ENCODE measurements at regions not wholly inside any gene's neighbourhood (a gene's known extent, or its start where the extent isn't known, plus 50 kb on each side); places are given as distances from the start of the nearest gene placed in this dataset.

DNA sequence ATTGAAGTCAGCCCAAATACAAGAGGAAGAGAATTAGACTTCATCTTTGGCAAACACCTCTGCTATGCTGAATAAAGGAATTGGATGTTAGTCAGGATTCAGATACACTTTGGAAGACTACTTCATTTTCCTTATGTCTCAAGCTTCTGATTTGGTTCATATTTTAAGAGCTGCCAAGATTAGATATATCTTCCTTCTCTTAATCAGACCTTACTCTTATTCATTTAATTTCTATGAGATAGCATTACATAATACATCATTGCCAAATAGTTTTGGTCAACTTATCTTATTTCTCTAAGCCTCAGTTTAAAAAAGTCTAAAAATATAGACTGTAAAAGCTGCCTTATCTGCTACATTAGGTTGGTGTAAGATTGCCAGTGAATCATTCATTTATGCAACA, 330.6 kb upstream of the NAV3 start:
- DNase-seq = no peak
- H3K27me3 ChIP-seq (replicated peaks in 1 of 4; ENCODE audit: control extremely low read depth in 1 of 4, control insufficient read depth in 3 of 4, insufficient read depth in 4 of 4, low read length in 3 of 4) = no peaks in the 10 kb centered on the region
- no peak overlapping the region for H2AFZ ChIP-seq (ENCODE audit: insufficient read depth, low read depth, low read length, poor library complexity, severe bottlenecking)
- intact Hi-C loops (cut with micrococcal nuclease) = no loop called here
- no peaks in the 10 kb centered on the region for H3K36me3 ChIP-seq (replicated peaks in 1 of 2; ENCODE audit: control extremely low read depth in 1 of 2, control insufficient read depth in 1 of 2, extremely low read depth in 1 of 2, insufficient read depth in 2 of 2, low read length in 1 of 2)
- Mint-ChIP-seq H3K9me3 (ENCODE audit: insufficient read depth) (no peaks in the 10 kb centered on the region), H3K4me3 (no peak overlapping the region), H3K4me1 (no peaks in the 10 kb centered on the region), H3K27me3 (no peaks in the 10 kb centered on the region), H3K27ac (no peak overlapping the region)
- no peak overlapping the region for H3K27ac ChIP-seq (ENCODE audit: low read length in 2 of 2)
- ChIA-PET CTCF (no interaction called here), POLR2A (no interaction called here)
- TF ChIP-seq, protein P1, sequence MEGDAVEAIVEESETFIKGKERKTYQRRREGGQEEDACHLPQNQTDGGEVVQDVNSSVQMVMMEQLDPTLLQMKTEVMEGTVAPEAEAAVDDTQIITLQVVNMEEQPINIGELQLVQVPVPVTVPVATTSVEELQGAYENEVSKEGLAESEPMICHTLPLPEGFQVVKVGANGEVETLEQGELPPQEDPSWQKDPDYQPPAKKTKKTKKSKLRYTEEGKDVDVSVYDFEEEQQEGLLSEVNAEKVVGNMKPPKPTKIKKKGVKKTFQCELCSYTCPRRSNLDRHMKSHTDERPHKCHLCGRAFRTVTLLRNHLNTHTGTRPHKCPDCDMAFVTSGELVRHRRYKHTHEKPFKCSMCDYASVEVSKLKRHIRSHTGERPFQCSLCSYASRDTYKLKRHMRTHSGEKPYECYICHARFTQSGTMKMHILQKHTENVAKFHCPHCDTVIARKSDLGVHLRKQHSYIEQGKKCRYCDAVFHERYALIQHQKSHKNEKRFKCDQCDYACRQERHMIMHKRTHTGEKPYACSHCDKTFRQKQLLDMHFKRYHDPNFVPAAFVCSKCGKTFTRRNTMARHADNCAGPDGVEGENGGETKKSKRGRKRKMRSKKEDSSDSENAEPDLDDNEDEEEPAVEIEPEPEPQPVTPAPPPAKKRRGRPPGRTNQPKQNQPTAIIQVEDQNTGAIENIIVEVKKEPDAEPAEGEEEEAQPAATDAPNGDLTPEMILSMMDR (IDR thresholded peaks at IDR 0.05) = no peak
- TF ChIP-seq EZH2 (IDR thresholded peaks at IDR 0.05; ENCODE audit: borderline replicate concordance, insufficient read depth, low read depth, low read length, poor library complexity, severe bottlenecking) = no peak
- H3K4me2 ChIP-seq (replicated peaks; ENCODE audit: low read depth, low read length, poor library complexity, severe bottlenecking) = no peak overlapping the region
- no peaks in the 10 kb centered on the region for H3K4me1 ChIP-seq (ENCODE audit: control insufficient read depth in 2 of 2, insufficient read depth in 2 of 2, low read length in 2 of 2)
- H3K9me3 ChIP-seq (ENCODE audit: control extremely low read depth in 1 of 3, control insufficient read depth in 2 of 3, insufficient read depth in 1 of 3, low read length in 2 of 3) = no peaks in the 10 kb centered on the region
- no peak overlapping the region for H3K4me3 ChIP-seq (ENCODE audit: control extremely low read depth in 1 of 5, extremely low read depth in 1 of 5, insufficient read depth in 1 of 5, low read depth in 2 of 5, low read length in 4 of 5)
- no peaks in the 10 kb centered on the region for H3K79me2 ChIP-seq (ENCODE audit: control insufficient read depth, insufficient read depth, low read length)
- no peak for ATAC-seq (ENCODE audit: low read depth)
- H3K9ac ChIP-seq (ENCODE audit: low read length) = no peak overlapping the region
- no peaks in the 10 kb centered on the region for H4K20me1 ChIP-seq (ENCODE audit: control insufficient read depth, insufficient read depth, low read length, poor library complexity, severe bottlenecking)

- H3K4me3 Mint-ChIP-seq = no peak overlapping the region
- no peaks in the 10 kb centered on the region for H3K4me1 Mint-ChIP-seq
- no peak overlapping the region for H3K4me3 ChIP-seq (ENCODE audit: control extremely low read depth in 1 of 5, extremely low read depth in 1 of 5, insufficient read depth in 1 of 5, low read depth in 2 of 5, low read length in 4 of 5)
- intact Hi-C loops (cut with micrococcal nuclease) = no loop called here
- H3K27me3 ChIP-seq (replicated peaks in 1 of 4; ENCODE audit: control extremely low read depth in 1 of 4, control insufficient read depth in 3 of 4, insufficient read depth in 4 of 4, low read length in 3 of 4) = no peaks in the 10 kb centered on the region
- no peaks in the 10 kb centered on the region for H3K9me3 ChIP-seq (ENCODE audit: control extremely low read depth in 1 of 3, control insufficient read depth in 2 of 3, insufficient read depth in 1 of 3, low read length in 2 of 3)
- ChIA-PET POLR2A (no interaction called here), CTCF (no interaction called here)
- no peaks in the 10 kb centered on the region for H3K9me3 Mint-ChIP-seq (ENCODE audit: insufficient read depth)
- no peaks in the 10 kb centered on the region for H3K36me3 ChIP-seq (replicated peaks in 1 of 2; ENCODE audit: control extremely low read depth in 1 of 2, control insufficient read depth in 1 of 2, extremely low read depth in 1 of 2, insufficient read depth in 2 of 2, low read length in 1 of 2)
- H4K20me1 ChIP-seq (ENCODE audit: control insufficient read depth, insufficient read depth, low read length, poor library complexity, severe bottlenecking) = no peaks in the 10 kb centered on the region
- no peaks in the 10 kb centered on the region for H3K79me2 ChIP-seq (ENCODE audit: control insufficient read depth, insufficient read depth, low read length)
- H2AFZ ChIP-seq (ENCODE audit: insufficient read depth, low read depth, low read length, poor library complexity, severe bottlenecking) = no peak overlapping the region
- no peaks in the 10 kb centered on the region for H3K4me1 ChIP-seq (ENCODE audit: control insufficient read depth in 2 of 2, insufficient read depth in 2 of 2, low read length in 2 of 2)
- H3K27ac Mint-ChIP-seq = no peak overlapping the region
- 71% methylated on average over 1 of the region's 1 CpG for WGBS (ENCODE audit: insufficient coverage)
- H3K27me3 Mint-ChIP-seq = no peaks in the 10 kb centered on the region
- DNase-seq (no peak), ATAC-seq (ENCODE audit: low read depth) (no peak)
- H3K4me2 ChIP-seq (replicated peaks; ENCODE audit: low read depth, low read length, poor library complexity, severe bottlenecking) = no peak overlapping the region
- H3K27ac ChIP-seq (ENCODE audit: low read length in 2 of 2) = no peak overlapping the region
- H3K9ac ChIP-seq (ENCODE audit: low read length) = no peak overlapping the region
- TF ChIP-seq, protein P1 (IDR thresholded peaks at IDR 0.05) = no peak
- no peak for TF ChIP-seq EZH2 (IDR thresholded peaks at IDR 0.05; ENCODE audit: borderline replicate concordance, insufficient read depth, low read depth, low read length, poor library complexity, severe bottlenecking)
These were observed 333.0 kb upstream of the NAV3 start for GRCh38 chr12:77497647-77498046.
